CD14-positive monocyte (primary cell): ENCODE measurements at regions not wholly inside any gene's neighbourhood (a gene's known extent, or its start where the extent isn't known, plus 50 kb on each side); places are given as distances from the start of the nearest gene placed in this dataset.

Source experiments
- DNase-seq, 3 donors: peaks; one replicate each; pipeline ENCODE4 v3.0.0-alpha.2; 2011 to 2022
- H2AFZ ChIP-seq: 2 replicates; pipeline ENCODE4 v1.6.0; 2012; ENCODE audit warnings: mild to moderate bottlenecking, low read depth, low read length, inconsistent platforms; ENCODE audit not compliant: insufficient read depth, poor library complexity, severe bottlenecking
- H3K27ac ChIP-seq, 2 donors: 1 replicate in 1 of 2; 2 replicates in 1 of 2; pipeline ENCODE4 v1.5.1; 2012 to 2013; ENCODE audit warnings: low read length in 2 of 2, control low read depth in 1 of 2, inconsistent platforms in 1 of 2, low read depth in 1 of 2, mild to moderate bottlenecking in 1 of 2
- H3K27me3 ChIP-seq, 2 donors: one replicate each; pipeline versions ENCODE4 v1.6.0 to v1.6.1; 2011 to 2013; ENCODE audit warnings: low read length in 2 of 2; ENCODE audit not compliant: control insufficient read depth in 2 of 2, insufficient read depth in 2 of 2
- H3K36me3 ChIP-seq, 2 donors: replicated peaks in 1 of 2; 1 replicate in 1 of 2; 2 replicates in 1 of 2; pipeline versions ENCODE4 v1.5.1 to v1.6.1; 2012 to 2013; ENCODE audit warnings: low read length in 2 of 2, control low read depth in 1 of 2, inconsistent platforms in 1 of 2, mild to moderate bottlenecking in 1 of 2; ENCODE audit not compliant: insufficient read depth in 2 of 2, control insufficient read depth in 1 of 2
- H3K4me1 ChIP-seq, 2 donors: 1 replicate in 1 of 2; 2 replicates in 1 of 2; pipeline versions ENCODE4 v1.5.1 to v1.6.1; 2012 to 2013; ENCODE audit warnings: low read length in 2 of 2, control low read depth in 1 of 2, inconsistent platforms in 1 of 2, mild to moderate bottlenecking in 1 of 2, moderate library complexity in 1 of 2; ENCODE audit not compliant: insufficient read depth in 2 of 2, control insufficient read depth in 1 of 2
- H3K4me2 ChIP-seq: replicated peaks from 2 replicates; pipeline ENCODE3; 2012; ENCODE audit warnings: low read length, moderate library complexity, mild to moderate bottlenecking; ENCODE audit not compliant: poor library complexity, severe bottlenecking; ENCODE audit errors: extremely low read depth
- H3K4me3 ChIP-seq, 3 experiments: fragments of 200-600 bp in 1 of 3; sonication (generic) in 1 of 3; replicated peaks in 1 of 3; 1 replicate in 2 of 3; 2 replicates in 1 of 3; pipeline ENCODE4 v1.5.1; 2011 to 2013; ENCODE audit warnings: low read length in 3 of 3, mild to moderate bottlenecking in 3 of 3, control low read depth in 2 of 3, low read depth in 2 of 3, inconsistent platforms in 1 of 3, moderate library complexity in 1 of 3
- H3K79me2 ChIP-seq: 2 replicates; pipeline ENCODE4 v1.6.0; 2012; ENCODE audit warnings: mild to moderate bottlenecking, control low read depth, inconsistent platforms, low read length, moderate library complexity; ENCODE audit not compliant: insufficient read depth
- H3K9ac ChIP-seq: 2 replicates; pipeline ENCODE4 v1.6.0; 2017; ENCODE audit warnings: low read length, mild to moderate bottlenecking; ENCODE audit not compliant: insufficient read depth, poor library complexity, severe bottlenecking
- H3K9me3 ChIP-seq, 2 donors: replicated peaks in 1 of 2; 1 replicate in 1 of 2; 2 replicates in 1 of 2; pipeline versions ENCODE4 v1.5.1 to v1.6.1; 2012 to 2013; ENCODE audit warnings: low read length in 2 of 2, control low read depth in 1 of 2; ENCODE audit not compliant: control insufficient read depth in 1 of 2, insufficient read depth in 1 of 2
- H4K20me1 ChIP-seq: 2 replicates; pipeline ENCODE4 v1.6.0; 2012; ENCODE audit warnings: mild to moderate bottlenecking, low read length, control low read depth, moderate library complexity; ENCODE audit not compliant: insufficient read depth
- H3K27ac Mint-ChIP-seq, 7 donors: one replicate each; pipeline ENCODE4 v1.8.0; 2020; ENCODE audit warnings: mild to moderate bottlenecking in 7 of 7, mixed read lengths in 7 of 7, moderate library complexity in 6 of 7, inconsistent platforms in 2 of 7
- H3K27me3 Mint-ChIP-seq, 3 donors: one replicate each; pipeline ENCODE4 v1.8.0; 2021 to 2022; ENCODE audit warnings: low read depth in 3 of 3, mild to moderate bottlenecking in 3 of 3, mixed read lengths in 3 of 3, moderate library complexity in 3 of 3, inconsistent platforms in 1 of 3
- H3K36me3 Mint-ChIP-seq, 2 donors: one replicate each; pipeline ENCODE4 v1.8.0; 2020; ENCODE audit warnings: mixed read lengths in 2 of 2, inconsistent platforms in 1 of 2, mild to moderate bottlenecking in 1 of 2
- H3K4me1 Mint-ChIP-seq: one replicate; pipeline ENCODE4 v1.8.0; 2020; ENCODE audit warnings: mild to moderate bottlenecking, mixed read lengths
- H3K4me3 Mint-ChIP-seq, 2 donors: one replicate each; pipeline ENCODE4 v1.8.0; 2020; ENCODE audit warnings: mild to moderate bottlenecking in 2 of 2, mixed read lengths in 2 of 2, moderate library complexity in 1 of 2
- H3K9me3 Mint-ChIP-seq, 7 donors: one replicate each; pipeline ENCODE4 v1.8.0; 2020 to 2022; ENCODE audit warnings: mixed read lengths in 7 of 7, mild to moderate bottlenecking in 6 of 7, moderate library complexity in 6 of 7, inconsistent platforms in 2 of 7
- WGBS: methylation state at CpG from one replicate; pipeline ENCODE4 v1.1.5; 2013; ENCODE audit warnings: missing lambda C conversion rate; ENCODE audit not compliant: insufficient coverage; 5-methylcytosine and 5-hydroxymethylcytosine counted together
- intact Hi-C, 2 donors: fragments of 100-400 bp; cut with micrococcal nuclease; formaldehyde crosslinking; loops; one replicate each; pipeline versions ENCODE4 v1.15.0 to v1.15.1; 2023
- TF ChIP-seq, protein P1 (sequence below): fragments of 200-600 bp; IDR thresholded peaks from one replicate; pipeline ENCODE4 v1.8.0; 2022; ENCODE audit warnings: antibody characterized with exemption, mild to moderate bottlenecking

DNA sequence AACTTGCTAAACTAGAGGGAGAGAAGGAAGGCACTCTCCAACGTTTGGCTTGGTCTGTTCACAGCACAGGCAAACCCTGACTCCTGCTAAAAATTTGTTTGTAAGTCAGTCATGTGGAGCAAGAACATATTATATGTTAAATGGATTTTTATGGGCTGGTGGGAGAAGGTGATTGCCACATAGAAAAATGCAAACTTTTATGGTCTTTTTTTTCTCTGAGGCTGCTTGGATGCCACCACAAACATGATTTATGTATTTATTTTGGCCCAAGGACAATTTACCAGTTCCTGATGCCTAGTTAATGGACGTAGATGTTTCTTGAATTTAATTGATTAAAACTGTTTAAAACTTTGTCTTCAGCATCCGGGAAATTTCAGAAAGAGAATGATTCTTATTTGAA, 274.2 kb upstream of the MYOCD start:
- no peak overlapping the region for H2AFZ ChIP-seq

GRCh38 chr17:12395733-12396354, 269.8 kb upstream of the MYOCD start:
- peaks cover 0 to 3% (median 2%) of the 10 kb centered on the region in 3 donors for H3K27me3 Mint-ChIP-seq
- H3K27ac ChIP-seq, result no peak overlapping the region
- H3K36me3 Mint-ChIP-seq, result no peaks in the 10 kb centered on the region
- no peaks in the 10 kb centered on the region for H3K79me2 ChIP-seq
- H3K4me1 ChIP-seq, result no peaks in the 10 kb centered on the region
- WGBS, result 50% methylated on average over 3 of the region's 5 CpGs
- H3K27me3 ChIP-seq, result no peaks in the 10 kb centered on the region
- no peak overlapping the region for H3K9ac ChIP-seq
- no peak overlapping the region for H3K4me3 Mint-ChIP-seq
- peaks cover 4 to 30% (median 13%) of the 10 kb centered on the region in 7 donors for H3K9me3 Mint-ChIP-seq
- H3K4me2 ChIP-seq, result no peak overlapping the region
- peaks cover 0 to 19% of the 10 kb centered on the region in 2 donors for H3K9me3 ChIP-seq
- DNase-seq, result no peak
- H2AFZ ChIP-seq, result no peak overlapping the region
- no peak overlapping the region for H3K27ac Mint-ChIP-seq
- H3K36me3 ChIP-seq, result no peaks in the 10 kb centered on the region
- intact Hi-C loops, result no loop called here
- no peak overlapping the region for H3K4me3 ChIP-seq
- TF ChIP-seq, protein P1, sequence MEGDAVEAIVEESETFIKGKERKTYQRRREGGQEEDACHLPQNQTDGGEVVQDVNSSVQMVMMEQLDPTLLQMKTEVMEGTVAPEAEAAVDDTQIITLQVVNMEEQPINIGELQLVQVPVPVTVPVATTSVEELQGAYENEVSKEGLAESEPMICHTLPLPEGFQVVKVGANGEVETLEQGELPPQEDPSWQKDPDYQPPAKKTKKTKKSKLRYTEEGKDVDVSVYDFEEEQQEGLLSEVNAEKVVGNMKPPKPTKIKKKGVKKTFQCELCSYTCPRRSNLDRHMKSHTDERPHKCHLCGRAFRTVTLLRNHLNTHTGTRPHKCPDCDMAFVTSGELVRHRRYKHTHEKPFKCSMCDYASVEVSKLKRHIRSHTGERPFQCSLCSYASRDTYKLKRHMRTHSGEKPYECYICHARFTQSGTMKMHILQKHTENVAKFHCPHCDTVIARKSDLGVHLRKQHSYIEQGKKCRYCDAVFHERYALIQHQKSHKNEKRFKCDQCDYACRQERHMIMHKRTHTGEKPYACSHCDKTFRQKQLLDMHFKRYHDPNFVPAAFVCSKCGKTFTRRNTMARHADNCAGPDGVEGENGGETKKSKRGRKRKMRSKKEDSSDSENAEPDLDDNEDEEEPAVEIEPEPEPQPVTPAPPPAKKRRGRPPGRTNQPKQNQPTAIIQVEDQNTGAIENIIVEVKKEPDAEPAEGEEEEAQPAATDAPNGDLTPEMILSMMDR, result no peak
- no peaks in the 10 kb centered on the region for H3K4me1 Mint-ChIP-seq
- no peaks in the 10 kb centered on the region for H4K20me1 ChIP-seq

More for the DNA sequence above, 274.2 kb upstream of the MYOCD start:
- Mint-ChIP-seq H3K4me1 (no peaks in the 10 kb centered on the region), H3K27me3 (peaks cover 0 to 3% (median 2%) of the 10 kb centered on the region in 3 donors), H3K4me3 (no peak overlapping the region), H3K9me3 (peaks cover 2 to 14% (median 7%) of the 10 kb centered on the region in 7 donors), H3K27ac (no peak overlapping the region), H3K36me3 (no peaks in the 10 kb centered on the region)
- Histone ChIP-seq H3K9ac (no peak overlapping the region), H3K4me1 (no peaks in the 10 kb centered on the region), H4K20me1 (no peaks in the 10 kb centered on the region), H3K36me3 (no peaks in the 10 kb centered on the region), H3K79me2 (no peaks in the 10 kb centered on the region), H3K27ac (no peak overlapping the region), H3K9me3 (peaks cover 7 to 11% of the 10 kb centered on the region in 2 donors), H3K27me3 (no peaks in the 10 kb centered on the region), H3K4me3 (no peak overlapping the region), H3K4me2 (no peak overlapping the region)
- WGBS, result 22% methylated on average over 2 of the region's 3 CpGs
- intact Hi-C loops, result no loop called here
- TF ChIP-seq, protein P1, result no peak
- no peak for DNase-seq
